Right renal cortex interstitium (tissue), 3 donors: ENCODE measurements at regions not wholly inside any gene's neighbourhood (a gene's known extent, or its start where the extent isn't known, plus 50 kb on each side); places are given as distances from the start of the nearest gene placed in this dataset.
A peak's percentile ranks its signal among the peaks of the same experiment; 100 is the strongest.

Experiments used
- DNase-seq, 3 donors: peaks; one replicate each; pipeline ENCODE4 v3.0.0-alpha.2; 2013; ENCODE audit warnings: low read depth in 3 of 3, low spot score in 2 of 3

DNA sequence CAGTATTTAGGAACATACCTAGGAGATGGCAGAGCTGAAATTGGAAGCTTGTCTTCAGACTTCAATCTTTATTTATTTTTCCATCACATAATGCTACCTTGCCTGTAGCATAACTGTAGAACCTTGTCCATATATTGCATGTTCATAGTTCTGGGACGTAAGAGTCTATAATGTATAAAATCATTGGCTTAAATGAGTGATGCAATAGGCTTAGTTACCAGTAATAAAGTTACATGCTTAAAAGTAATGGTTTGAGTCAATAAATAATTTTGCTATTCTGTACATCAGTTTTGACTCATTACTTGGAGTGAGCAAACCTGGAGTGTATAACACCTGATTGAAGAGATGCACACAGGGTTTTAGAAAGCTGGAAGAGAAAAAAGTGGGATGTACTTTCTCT lies 229.3 kb downstream of the CDCA7 start:
- DNase-seq: no peak

DNA sequence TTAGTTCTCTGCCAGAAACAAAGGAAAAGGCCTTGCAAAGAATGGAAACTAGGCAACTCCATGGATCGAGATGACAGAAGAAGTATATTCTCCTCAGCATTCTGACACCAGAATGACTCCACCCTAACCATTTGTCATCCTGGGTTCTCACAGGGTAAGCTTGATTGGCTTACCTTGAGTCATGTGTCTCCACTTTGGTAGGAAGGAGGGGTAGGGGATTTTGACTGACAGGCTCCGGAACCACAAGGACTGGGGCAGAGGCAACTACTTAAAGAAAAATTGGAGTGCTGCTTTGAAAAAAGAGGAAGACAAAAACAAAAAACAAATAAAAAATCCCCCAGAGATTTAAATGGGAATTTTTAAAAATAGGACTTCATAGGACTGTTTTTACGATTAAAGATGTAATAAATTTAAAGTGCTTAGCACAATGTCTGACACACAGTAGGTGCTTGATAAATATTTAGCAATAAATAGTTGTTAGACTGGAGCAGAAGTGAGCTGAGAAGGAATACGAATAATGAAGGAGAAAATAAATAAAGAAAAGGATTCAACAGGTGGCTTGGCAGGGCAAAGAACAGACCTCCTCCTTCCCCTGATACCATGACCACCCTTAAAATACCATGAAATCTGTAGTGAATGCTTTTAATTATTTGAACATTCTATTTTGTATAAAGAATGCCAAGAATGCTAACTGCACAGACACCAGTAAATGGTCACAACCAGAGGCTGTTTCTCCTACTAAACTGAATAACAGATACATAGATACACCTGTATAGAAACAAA lies 230.2 kb downstream of the CDCA7 start:
- DNase-seq: no peak

DNA sequence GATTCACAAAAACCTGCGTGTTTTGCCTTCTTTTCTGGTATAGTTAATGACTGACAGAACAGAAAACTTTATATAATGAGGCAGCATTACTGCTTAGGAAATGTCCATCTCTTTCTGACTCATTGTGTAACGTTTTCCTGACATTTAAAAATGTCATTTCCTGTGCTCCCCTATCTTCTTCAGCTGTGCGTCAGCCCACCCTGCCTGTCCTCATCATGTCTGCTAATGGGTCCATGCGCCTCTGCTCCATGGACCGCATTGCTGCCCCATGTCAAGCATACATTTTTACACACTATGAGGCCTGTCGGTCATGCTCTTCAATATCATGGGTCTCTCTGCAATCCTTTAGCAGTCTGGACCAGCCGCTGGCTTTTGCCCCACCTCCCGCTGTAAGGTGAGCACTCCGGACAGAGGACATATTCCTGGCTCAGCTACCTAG lies 234.3 kb downstream of the CDCA7 start:
- no peak for DNase-seq

DNA sequence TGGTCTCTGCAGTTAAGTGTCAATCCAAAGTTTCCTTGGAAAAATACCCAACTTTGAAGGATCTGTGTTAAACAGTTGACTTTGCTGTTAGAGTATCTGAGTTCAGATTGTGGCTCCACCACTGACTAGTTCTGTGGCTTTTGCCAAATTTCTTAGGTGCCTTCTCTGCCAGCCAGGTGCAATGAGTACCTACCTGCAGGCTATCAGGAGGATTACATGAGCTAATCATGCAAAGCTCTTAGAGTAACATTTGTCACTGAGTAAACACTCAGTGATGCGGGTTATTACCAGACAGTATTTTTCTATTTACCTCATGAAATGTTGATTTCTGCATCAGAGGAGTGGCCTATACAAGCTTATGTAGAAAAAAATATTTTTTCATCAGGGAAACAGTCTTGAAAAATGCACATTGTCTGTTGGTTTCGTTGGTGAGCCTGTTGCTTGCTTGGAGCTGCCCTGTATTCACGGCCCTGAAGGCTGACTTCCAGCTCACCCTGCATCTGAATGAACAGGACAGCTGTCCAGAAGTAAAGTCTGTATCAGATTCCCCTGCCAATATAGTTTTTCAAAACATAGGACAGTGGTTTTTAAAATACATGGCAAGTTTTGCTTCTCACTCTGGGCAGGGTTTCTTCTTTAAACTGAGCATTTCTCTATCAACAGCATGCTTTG lies 235.1 kb downstream of the CDCA7 start:
- no peak for DNase-seq

DNA sequence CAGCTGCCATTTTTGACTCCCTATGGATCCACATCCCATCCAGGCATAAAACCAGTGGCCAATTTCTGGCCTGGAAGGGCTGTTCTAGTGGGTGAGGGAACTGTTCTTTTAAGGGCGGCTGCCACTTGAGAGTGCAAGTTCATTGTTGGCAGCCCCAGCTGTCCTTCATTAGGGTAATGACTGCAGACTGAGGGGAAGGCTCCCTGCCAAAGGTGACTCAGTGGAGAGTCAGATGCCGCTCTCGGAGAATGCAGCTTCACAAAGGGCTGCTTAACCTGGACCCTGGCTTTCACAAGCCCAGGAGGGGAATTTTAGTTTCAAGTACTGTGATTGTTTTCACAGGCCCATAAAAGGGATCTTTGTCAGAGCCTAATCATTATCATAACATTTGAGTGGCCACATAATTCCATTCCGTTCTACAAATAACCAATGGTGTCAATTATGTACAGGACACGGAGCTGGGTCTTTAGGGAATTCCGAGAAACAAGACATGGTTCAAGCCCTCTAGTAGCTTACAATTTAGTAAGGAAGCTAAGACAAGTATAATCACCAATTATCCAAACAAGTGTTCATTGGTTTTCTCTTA lies 235.7 kb downstream of the CDCA7 start:
- no peak for DNase-seq

DNA sequence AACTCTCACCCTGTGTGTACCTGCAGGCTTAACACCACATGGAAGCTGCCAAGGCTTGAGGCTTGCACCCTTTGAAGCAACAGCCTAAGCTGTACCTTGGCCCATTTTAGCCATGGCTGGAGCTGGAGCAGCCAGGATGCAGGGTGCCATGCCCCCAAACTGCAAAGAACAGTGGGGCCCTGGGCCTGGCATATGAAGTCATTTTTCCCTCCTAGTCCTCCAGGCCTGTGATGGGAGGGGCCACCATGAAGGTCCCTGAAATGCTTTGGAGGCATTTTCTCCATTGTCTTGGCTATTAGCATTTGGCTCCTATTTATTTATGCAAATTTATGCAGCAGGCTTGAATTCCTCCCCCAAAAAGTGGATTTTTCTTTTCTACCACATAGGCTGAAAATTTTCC lies 238.4 kb downstream of the CDCA7 start:
- DNase-seq: no peak

DNA sequence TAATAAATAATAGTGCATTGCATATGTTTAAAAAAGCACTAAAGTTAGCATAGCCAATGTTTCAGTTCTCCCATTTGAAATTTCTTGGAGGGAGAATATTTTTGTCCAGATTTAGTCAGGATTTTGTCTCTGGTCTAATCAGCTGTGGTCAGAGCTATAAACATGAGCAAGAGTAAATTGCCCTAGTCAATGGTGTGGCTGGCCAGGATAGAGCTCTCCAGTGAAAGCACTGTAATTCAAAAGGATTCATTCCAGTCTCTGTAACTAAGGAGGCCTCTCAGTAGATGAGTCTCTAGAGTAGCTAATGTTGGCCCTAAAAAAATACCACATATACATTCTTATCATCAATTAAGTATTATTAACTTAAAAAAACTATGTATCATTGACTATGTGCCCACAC lies 241.6 kb downstream of the CDCA7 start:
- no peak for DNase-seq

DNA sequence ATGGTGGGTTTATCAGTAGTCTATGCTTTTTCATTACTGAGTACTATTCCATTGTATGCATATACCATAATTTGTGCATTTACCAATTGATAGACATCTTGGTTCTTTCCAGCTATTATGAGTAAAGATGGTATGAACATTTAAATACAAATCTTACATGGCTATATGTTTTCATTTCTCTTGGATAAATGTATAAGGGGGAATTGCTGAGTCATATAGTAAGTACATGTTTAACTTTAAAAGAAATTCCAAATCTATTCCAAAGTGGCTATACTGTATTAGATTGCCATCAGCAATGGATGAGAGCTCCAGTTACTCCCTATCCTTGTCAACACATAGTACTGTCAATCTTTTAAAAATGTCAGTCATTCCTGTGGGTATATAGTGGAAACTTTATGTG lies 243.9 kb downstream of the CDCA7 start:
- DNase-seq: no peak

DNA sequence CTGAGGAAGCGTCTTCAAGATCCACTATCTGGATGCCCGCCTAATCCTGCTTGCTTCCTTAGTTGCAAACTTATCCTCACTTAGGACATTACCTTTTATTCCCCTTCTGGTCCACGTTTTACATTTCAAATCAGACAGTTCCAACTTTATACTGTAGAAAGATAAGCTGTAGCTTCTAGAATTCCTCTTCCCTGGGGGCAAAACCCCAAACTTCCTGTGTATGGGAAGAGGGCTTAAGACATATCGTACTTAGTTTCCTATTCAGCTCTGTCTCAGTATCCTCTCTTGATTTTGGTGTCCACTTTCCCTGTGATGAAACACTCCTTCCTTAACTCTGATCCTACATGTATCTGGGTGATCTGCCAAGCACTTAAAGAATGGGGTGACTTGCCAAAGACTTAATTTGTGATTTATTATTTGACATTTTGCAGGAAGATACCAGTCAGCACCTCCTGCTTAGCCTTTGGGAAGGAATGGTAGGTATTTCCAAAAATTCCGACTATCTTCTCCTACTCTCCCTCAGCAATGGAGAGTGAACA lies 245.2 kb downstream of the CDCA7 start:
- no peak for DNase-seq

DNA sequence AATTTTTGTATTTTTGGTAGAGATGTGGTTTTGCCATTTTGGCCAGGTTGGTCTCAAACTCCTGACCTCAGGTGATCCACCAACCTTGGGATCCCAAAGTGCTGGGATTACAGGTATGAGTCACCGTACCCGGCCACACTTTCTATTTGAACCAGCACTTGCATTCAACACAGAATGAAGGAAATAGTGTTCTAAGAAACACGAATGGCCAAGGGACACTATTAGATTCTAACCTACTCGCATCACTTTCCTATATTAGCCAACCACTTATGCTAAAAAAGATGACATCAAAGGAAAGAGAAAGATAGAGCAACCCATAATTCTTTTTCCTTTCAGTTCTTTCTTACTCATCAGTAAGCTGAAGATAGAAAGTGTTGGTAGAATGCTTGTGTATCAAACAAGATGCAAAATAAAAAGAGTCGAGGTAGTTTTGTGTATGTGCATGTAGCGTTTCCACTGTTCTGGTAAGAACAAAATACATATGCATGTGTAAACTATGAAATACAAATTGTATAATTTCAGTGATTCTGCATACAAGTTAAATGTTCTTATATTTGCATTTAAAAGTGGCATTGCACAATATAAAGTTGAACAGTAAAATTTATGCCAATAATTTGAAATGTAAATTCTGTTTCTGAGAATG lies 247.6 kb downstream of the CDCA7 start:
- DNase-seq: no peak

DNA sequence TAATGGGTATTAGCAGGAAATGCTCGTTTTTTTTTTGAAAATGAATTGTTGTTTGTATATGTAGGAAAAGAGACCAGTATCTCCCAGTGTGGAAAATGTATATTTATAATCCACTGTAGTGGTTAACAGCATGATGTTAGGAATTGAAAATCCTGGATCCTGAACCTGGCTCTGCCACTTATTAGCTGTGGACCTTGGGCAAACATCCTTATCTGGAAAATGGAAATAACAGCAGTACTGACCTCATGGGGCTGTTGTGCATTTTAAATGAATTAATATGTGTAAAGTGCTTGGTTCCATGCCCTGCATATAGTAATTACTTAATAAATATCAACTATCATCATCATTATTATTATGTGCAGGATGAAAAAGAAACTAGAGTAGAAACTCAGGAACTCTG lies 251.3 kb downstream of the CDCA7 start:
- DNase-seq: no peak

DNA sequence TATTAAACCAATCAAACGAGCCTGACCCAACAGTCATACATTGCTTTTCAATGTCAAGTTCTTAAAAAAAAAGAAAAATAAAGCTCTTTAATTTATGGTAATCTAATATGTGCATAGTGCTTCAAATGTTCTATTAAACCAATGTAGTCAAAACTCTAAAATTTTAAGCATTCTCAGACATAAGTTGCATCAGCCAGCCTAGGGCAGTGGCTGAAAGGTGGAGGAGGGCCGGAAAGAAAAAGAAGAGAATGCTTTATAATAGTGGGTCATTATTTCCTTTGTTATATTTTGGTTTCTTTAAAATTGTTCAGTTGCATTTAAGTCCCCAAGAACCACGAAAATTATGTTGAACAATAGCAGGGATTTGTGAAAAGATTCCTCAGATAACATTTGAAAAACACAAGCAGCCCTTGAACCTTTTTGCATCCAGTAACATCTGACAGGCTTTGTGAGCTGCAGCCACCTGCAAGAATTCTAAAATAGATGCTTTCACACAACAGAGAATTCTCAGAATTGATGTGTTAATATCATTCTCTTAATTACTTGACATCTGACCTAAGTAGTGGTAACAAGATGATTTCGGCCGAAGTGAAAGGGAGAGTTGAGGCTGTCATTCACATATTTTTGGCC lies 252.1 kb downstream of the CDCA7 start:
- no peak for DNase-seq

DNA sequence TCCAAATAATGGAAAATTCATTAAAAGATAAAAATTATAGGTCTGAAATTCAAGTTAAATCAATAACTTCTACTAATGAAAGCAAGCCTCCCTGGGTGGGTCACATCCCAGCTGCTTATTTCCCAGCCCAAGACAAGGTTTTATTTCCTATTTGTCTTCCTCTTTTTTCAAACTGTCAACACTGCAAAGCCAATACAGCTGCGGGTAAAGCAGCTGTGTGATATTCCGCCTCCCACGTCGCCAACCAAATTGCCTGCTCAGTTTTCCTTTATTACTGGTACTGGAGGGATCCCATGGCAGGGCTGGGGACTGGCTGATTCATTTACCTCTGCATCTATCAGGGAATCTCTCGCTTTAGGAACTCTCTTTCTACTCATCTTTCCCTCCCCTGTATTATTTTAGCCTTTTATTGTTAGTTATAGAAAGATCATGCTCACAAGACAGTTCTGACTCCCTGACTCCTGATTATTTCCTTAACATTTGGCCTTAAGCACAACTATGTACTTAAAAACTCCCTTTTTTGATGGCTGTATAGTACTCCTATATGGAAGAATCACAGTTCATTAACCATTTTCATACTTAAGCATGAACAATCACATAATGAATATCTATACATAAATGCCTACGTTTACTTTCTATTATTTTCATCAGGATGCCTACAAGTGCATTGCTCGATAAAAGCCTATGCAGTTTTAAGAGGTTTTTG lies 253.1 kb downstream of the CDCA7 start:
- peak in 1 of 3 donors; percentile 33 for DNase-seq

DNA sequence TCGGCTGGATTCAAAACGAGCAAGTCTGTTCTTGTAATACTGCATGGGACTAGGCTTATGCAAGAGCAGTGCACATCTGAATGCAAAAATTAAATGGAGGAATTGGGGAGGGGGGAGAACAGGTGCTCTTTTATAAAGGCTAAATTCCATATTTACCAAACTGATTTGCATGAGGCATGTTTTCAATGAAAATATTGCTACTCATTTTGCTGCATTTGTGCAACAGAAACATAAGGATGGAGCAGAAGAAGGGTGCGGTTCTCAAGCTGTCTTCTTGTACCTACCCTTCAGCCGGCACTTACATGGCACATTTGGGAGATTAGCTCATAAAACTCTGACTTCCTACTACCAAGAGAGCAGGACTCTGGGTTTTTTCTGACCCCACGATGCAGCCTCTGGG lies 256.4 kb downstream of the CDCA7 start:
- no peak for DNase-seq

DNA sequence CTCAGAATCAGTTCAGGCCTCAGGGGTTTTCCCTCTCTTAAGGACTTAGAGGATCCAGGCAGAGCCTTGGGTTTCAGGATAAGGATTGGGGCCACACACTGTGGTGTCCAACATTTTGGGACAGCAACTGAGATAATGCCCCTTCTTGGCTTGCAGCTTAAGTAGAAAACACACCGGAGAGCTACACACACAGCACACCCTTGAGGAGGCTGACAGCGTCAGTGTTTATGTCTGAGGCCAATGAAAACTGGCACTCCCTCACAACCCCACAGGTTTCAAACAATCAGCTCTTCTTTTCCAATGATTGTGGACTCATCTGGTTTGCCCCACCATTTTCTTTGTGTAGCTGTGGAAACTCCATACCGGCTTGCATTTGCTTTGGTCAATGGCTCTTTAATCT lies 257.7 kb downstream of the CDCA7 start:
- no peak for DNase-seq

DNA sequence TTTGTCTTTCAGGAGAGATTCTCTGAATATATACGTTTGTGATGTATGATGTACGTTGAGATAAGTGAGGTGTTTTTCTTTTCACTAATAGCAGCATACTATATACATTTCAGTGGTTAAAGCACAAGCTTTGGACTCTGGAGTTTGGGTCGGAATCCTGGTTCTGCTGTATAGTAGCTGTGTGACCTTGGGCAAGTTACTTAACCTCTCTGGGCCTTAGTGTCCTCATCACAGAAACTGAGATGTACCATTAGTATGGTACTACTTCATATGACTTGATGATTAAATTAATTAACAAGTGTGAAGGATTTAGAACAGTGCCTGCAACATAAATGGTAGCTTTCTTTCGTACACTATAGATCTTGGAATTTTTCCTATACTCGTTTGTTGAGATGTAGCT lies 258.7 kb downstream of the CDCA7 start:
- DNase-seq: no peak

DNA sequence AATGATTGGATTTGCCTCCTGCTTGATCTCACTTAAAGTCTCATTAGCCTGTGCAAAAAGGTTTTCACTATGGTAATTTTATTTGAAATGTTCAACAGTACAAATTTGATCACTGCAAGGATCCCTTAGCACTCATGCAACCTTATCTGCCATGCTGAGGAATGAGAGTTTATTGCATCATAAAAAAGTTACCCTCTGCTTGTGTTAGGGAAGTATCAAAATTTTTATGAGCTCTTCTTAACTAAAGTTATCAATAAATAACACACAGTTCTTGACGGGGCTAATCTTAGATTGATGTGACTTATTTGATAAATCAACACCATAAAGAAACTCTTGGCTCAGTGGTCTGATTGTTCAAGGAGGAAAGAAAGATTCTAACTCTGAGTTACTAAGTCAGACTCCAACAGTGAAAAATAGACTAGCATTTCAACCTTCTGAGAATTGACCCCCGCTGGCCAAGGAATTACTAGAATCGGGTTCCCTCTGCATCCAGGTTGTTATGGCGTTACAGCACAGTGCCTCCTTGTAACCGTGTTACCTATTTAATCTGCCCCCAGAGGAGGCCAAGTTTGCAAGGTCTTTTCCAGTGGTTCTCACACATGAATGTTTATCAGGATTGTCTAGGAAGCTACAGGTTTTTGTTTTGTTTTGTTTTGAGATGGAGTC lies 259.7 kb downstream of the CDCA7 start:
- no peak for DNase-seq

DNA sequence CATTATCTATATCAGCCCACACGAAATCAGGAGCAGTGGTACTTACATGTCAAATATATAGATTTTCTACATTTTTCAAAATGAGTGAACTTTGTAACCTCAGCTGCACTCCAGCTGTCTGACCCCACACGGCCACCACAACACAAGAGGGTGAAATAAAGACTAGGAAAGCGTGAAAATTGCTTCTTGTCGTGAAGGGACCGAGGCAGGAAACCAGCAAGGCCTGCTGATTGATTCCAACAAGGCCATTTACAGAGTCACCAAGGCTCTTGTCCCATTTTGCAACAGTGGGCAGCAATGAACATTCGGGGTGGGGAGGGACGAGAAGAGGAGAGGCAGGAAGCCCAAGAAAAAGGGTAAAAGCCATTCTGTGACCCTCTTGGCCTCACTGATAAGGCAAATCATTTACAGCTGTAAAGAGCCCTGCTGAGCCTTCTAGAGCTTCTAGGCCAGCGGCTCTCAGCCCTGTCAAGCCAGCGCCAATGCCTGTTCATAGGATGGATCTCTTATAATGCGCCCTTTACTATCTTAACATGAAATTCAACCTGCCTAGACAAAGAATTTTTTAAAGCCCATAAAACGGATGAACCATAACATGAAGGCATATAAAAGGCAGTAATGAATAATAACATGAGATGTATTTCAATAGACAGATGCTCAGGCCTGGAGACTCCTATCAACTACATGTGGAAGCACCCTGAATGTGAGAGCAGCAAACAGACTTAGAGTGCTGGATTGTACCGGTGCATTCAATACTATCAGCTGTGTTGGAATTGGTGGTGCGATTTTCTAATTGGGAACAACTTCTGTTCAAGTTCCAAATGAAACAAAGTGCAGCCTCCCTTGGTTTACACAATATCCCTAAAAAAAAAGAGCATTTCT lies 269.0 kb downstream of the CDCA7 start:
- no peak for DNase-seq

DNA sequence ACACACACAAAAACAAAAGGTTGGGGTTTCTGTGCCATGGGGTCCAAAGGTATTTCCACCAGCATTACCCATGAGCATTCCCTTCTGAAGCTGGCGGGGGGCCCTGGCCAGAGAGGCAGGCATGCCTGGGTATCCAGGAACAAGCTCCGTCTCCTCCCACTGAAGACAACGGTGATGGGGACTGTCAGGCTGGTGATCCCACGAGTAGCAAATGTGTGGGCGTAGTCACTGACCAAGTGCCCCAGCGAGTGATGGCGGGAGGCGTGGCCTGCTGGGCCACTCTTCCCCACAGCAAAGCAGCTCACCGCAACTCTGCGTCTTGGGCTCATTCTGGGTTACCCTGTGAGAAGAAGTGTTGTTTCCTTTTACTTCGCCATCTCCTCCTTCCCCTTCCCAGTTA lies 270.6 kb downstream of the CDCA7 start:
- no peak for DNase-seq
